ENCODE measurements at regions not wholly inside any gene's neighbourhood (a gene's known extent, or its start where the extent isn't known, plus 50 kb on each side); places are given as distances from the start of the nearest gene placed in this dataset.
A peak's percentile ranks its signal among the peaks of the same experiment; 100 is the strongest.

- H3K4me3 ChIP-seq (ENCODE audit: low read length): no peak overlapping the region
- WGBS: no CpG with 5 or more reads among the region's 1 CpG
- H3K9me3 ChIP-seq (ENCODE audit: insufficient read depth, low read depth, low read length): no peaks in the 10 kb centered on the region
- H3K9ac ChIP-seq (ENCODE audit: low read depth, low read length): no peak overlapping the region
- H3K36me3 ChIP-seq (ENCODE audit: insufficient read depth, low read length): no peaks in the 10 kb centered on the region
- H3K4me1 ChIP-seq (ENCODE audit: insufficient read depth, low read length): peaks cover 34% of the 10 kb centered on the region
- no peaks in the 10 kb centered on the region for H3K27me3 ChIP-seq (ENCODE audit: insufficient read depth, low read length)
- no peak overlapping the region for H3K27ac ChIP-seq (ENCODE audit: low read depth, low read length)
Observed at GRCh38 chr6:56863366-56863765, 91.5 kb upstream of the BEND6 start.

GRCh38 chr6:56862415-56863175 lies 92.3 kb upstream of the BEND6 start:
- Histone ChIP-seq H3K36me3 (ENCODE audit: insufficient read depth, low read length) (no peaks in the 10 kb centered on the region), H3K27me3 (ENCODE audit: insufficient read depth, low read length) (no peaks in the 10 kb centered on the region), H3K4me3 (ENCODE audit: low read length) (no peak overlapping the region), H3K27ac (ENCODE audit: low read depth, low read length) (no peak overlapping the region), H3K9me3 (ENCODE audit: insufficient read depth, low read depth, low read length) (no peaks in the 10 kb centered on the region), H3K9ac (ENCODE audit: low read depth, low read length) (no peak overlapping the region), H3K4me1 (ENCODE audit: insufficient read depth, low read length) (peaks cover 28% of the 10 kb centered on the region)
- WGBS: 82% methylated on average over 3 of the region's 3 CpGs

DNA sequence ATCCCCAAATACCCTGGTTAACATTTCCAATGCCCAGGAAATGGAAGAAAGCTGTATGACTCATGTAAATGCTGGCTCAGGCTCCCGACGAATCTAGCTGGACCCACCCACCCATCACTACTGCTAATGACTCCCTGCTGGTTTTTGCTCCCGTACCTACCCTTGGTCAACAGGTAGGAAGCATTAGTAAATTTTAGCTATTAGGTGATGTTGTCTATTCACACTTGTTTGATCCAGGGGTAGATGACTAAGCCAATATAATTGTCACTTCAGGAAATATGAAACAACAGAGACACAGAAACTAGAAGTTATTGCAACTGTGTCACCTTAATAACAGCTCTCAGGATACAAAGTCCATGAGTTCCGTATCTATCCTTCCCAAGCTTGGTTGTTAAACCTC lies 94.4 kb upstream of the BEND6 start:
- peaks cover 15% of the 10 kb centered on the region for H3K4me1 ChIP-seq (ENCODE audit: insufficient read depth, low read length)
- no peaks in the 10 kb centered on the region for H3K36me3 ChIP-seq (ENCODE audit: insufficient read depth, low read length)
- H3K27ac ChIP-seq (ENCODE audit: low read depth, low read length): no peak overlapping the region
- H3K4me3 ChIP-seq (ENCODE audit: low read length): no peak overlapping the region
- no peaks in the 10 kb centered on the region for H3K9me3 ChIP-seq (ENCODE audit: insufficient read depth, low read depth, low read length)
- 42% methylated on average over 4 of the region's 4 CpGs for WGBS
- H3K9ac ChIP-seq (ENCODE audit: low read depth, low read length): no peak overlapping the region
- H3K27me3 ChIP-seq (ENCODE audit: insufficient read depth, low read length): no peaks in the 10 kb centered on the region

DNA sequence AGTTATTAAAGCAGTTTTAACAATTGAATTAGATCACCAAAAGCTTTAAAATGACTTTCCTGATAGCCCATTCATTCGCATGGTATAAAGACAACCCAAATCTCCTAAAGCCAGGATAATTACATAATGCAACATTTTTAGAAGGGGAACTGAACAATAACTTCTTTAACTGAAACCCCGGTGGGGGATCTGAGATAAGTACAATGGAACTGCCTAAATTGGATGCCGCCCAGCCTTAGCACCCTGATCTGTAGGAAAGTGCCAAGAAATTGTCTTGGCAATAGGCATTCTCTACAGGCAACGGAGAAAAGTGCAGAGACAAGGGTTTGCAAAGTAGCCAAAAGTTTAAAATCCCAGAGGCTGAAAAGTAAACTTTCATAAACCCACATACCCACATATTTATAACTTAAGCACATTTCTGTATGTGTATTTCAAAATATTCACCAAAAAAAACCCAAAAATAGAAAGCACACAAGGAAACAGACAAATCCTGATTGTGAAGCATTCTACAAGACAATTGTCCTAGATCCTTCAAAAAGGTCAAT lies 98.8 kb upstream of the BEND6 start:
- Histone ChIP-seq H3K36me3 (ENCODE audit: insufficient read depth, low read length) (no peaks in the 10 kb centered on the region), H3K27me3 (ENCODE audit: insufficient read depth, low read length) (no peaks in the 10 kb centered on the region), H3K27ac (ENCODE audit: low read depth, low read length) (no peak overlapping the region), H3K4me1 (ENCODE audit: insufficient read depth, low read length) (peaks cover 37% of the 10 kb centered on the region), H3K9ac (ENCODE audit: low read depth, low read length) (no peak overlapping the region), H3K9me3 (ENCODE audit: insufficient read depth, low read depth, low read length) (no peaks in the 10 kb centered on the region), H3K4me3 (ENCODE audit: low read length) (no peak overlapping the region)
- WGBS: 90% methylated on average over 4 of the region's 4 CpGs

GRCh38 chr6:56854086-56854485 lies 100.8 kb upstream of the BEND6 start:
- no peak overlapping the region for H3K4me3 ChIP-seq (ENCODE audit: low read length)
- no peaks in the 10 kb centered on the region for H3K36me3 ChIP-seq (ENCODE audit: insufficient read depth, low read length)
- H3K9ac ChIP-seq (ENCODE audit: low read depth, low read length): no peak overlapping the region
- H3K27ac ChIP-seq (ENCODE audit: low read depth, low read length): no peak overlapping the region
- no CpG with 5 or more reads among the region's 2 CpGs for WGBS
- H3K9me3 ChIP-seq (ENCODE audit: insufficient read depth, low read depth, low read length): no peaks in the 10 kb centered on the region
- H3K27me3 ChIP-seq (ENCODE audit: insufficient read depth, low read length): no peaks in the 10 kb centered on the region
- peaks cover 44% of the 10 kb centered on the region for H3K4me1 ChIP-seq (ENCODE audit: insufficient read depth, low read length)

DNA sequence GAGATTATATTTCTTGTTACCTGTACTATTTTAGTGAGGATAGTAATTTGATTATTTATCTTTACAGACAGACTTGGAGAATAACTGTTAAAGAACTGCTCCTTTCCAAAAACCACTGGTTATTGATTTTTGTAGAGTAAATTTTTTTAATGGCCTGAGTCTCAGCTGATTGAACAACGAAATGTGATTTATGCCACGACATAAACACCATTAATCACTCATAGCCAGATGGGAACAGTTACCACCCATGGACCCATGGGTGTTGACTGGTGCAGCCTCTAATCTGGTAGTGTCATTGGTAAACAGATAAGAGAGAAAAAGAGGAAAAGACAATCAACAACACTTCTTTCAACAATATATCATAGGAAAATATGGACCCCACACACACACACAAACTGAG lies 101.4 kb upstream of the BEND6 start:
- no peak overlapping the region for H3K9ac ChIP-seq (ENCODE audit: low read depth, low read length)
- H3K4me1 ChIP-seq (ENCODE audit: insufficient read depth, low read length): peaks cover 44% of the 10 kb centered on the region
- no peaks in the 10 kb centered on the region for H3K9me3 ChIP-seq (ENCODE audit: insufficient read depth, low read depth, low read length)
- no peaks in the 10 kb centered on the region for H3K36me3 ChIP-seq (ENCODE audit: insufficient read depth, low read length)
- H3K4me3 ChIP-seq (ENCODE audit: low read length): no peak overlapping the region
- no peak overlapping the region for H3K27ac ChIP-seq (ENCODE audit: low read depth, low read length)
- WGBS: 85% methylated on average over 2 of the region's 2 CpGs
- no peaks in the 10 kb centered on the region for H3K27me3 ChIP-seq (ENCODE audit: insufficient read depth, low read length)

DNA sequence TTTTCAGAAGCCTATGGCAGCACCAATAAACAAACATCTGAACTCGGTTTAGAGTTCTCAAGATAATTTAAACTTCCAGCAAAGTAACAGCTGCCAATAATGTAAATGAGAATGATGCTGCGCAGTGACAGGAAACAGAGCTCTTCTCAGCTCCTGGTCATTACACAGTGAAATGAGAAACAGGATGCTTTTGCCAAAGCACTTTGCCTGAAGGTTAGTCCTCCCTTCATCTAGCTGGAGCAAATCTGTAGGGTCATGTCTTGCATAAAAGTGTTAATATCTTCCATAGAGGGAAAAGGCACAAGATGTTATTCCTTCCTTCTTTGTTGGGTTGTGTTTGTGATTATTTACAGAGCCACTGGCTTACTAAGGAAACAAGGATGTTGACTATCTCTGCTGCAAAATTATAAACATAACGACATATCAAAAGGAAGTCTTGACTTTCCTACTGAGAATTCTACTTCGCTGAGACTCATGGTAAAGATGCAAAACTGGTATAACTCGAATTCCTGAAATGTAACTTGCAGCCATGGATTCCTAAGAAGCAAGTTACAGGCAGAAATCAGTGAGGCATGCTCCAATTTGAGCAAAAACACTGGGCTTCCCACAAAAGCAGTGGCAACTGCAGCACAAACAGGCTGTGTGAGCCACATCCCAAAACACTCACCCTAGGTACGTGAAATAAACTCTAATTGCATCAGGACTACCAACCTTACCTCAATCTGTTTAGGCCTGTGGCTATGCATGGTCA lies 102.5 kb upstream of the BEND6 start:
- Histone ChIP-seq H3K36me3 (ENCODE audit: insufficient read depth, low read length) (no peaks in the 10 kb centered on the region), H3K4me1 (ENCODE audit: insufficient read depth, low read length) (peaks cover 50% of the 10 kb centered on the region), H3K27me3 (ENCODE audit: insufficient read depth, low read length) (no peaks in the 10 kb centered on the region), H3K27ac (ENCODE audit: low read depth, low read length) (peak overlapping the region; percentile 37), H3K9ac (ENCODE audit: low read depth, low read length) (peak overlapping the region; percentile 65; the same call in 1 of the 2 replicates), H3K9me3 (ENCODE audit: insufficient read depth, low read depth, low read length) (no peaks in the 10 kb centered on the region), H3K4me3 (ENCODE audit: low read length) (peak overlapping the region; percentile 72)
- 43% methylated on average over 6 of the region's 6 CpGs for WGBS

GRCh38 chr6:56851541-56852259 lies 103.2 kb upstream of the BEND6 start:
- peak overlapping the region; percentile 72 for H3K4me3 ChIP-seq (ENCODE audit: low read length)
- H3K27ac ChIP-seq (ENCODE audit: low read depth, low read length): peak overlapping the region; percentile 46
- H3K9me3 ChIP-seq (ENCODE audit: insufficient read depth, low read depth, low read length): no peaks in the 10 kb centered on the region
- H3K9ac ChIP-seq (ENCODE audit: low read depth, low read length): peak overlapping the region; percentile 65
- peaks cover 53% of the 10 kb centered on the region for H3K4me1 ChIP-seq (ENCODE audit: insufficient read depth, low read length)
- WGBS: 1% methylated on average over 17 of the region's 17 CpGs
- H3K27me3 ChIP-seq (ENCODE audit: insufficient read depth, low read length): no peaks in the 10 kb centered on the region
- H3K36me3 ChIP-seq (ENCODE audit: insufficient read depth, low read length): no peaks in the 10 kb centered on the region

- Histone ChIP-seq H3K27ac (ENCODE audit: low read depth, low read length) (peak overlapping the region; percentile 46), H3K9ac (ENCODE audit: low read depth, low read length) (peak overlapping the region; percentile 65), H3K27me3 (ENCODE audit: insufficient read depth, low read length) (no peaks in the 10 kb centered on the region), H3K36me3 (ENCODE audit: insufficient read depth, low read length) (no peaks in the 10 kb centered on the region), H3K4me1 (ENCODE audit: insufficient read depth, low read length) (peaks cover 56% of the 10 kb centered on the region), H3K9me3 (ENCODE audit: insufficient read depth, low read depth, low read length) (no peaks in the 10 kb centered on the region), H3K4me3 (ENCODE audit: low read length) (peak overlapping the region; percentile 72)
- under 1% methylated on average over 9 of the region's 9 CpGs for WGBS
Observed at GRCh38 chr6:56851074-56851473, 103.8 kb upstream of the BEND6 start.

GRCh38 chr6:56850626-56851025 lies 104.3 kb upstream of the BEND6 start:
- Histone ChIP-seq H3K9ac (ENCODE audit: low read depth, low read length) (peak overlapping the region; percentile 65; the same call in 1 of the 2 replicates), H3K4me1 (ENCODE audit: insufficient read depth, low read length) (peaks cover 61% of the 10 kb centered on the region), H3K9me3 (ENCODE audit: insufficient read depth, low read depth, low read length) (no peaks in the 10 kb centered on the region), H3K27ac (ENCODE audit: low read depth, low read length) (peak overlapping the region; percentile 21; the same call in 1 of the 2 replicates), H3K27me3 (ENCODE audit: insufficient read depth, low read length) (no peaks in the 10 kb centered on the region), H3K4me3 (ENCODE audit: low read length) (peak overlapping the region; percentile 72), H3K36me3 (ENCODE audit: insufficient read depth, low read length) (no peaks in the 10 kb centered on the region)
- 30% methylated on average over 4 of the region's 4 CpGs for WGBS

- H3K4me3 ChIP-seq (ENCODE audit: low read length): peak overlapping the region; percentile 72
- H3K4me1 ChIP-seq (ENCODE audit: insufficient read depth, low read length): peaks cover 67% of the 10 kb centered on the region
- WGBS: 11% methylated on average over 4 of the region's 4 CpGs
- no peak overlapping the region for H3K9ac ChIP-seq (ENCODE audit: low read depth, low read length)
- H3K36me3 ChIP-seq (ENCODE audit: insufficient read depth, low read length): no peaks in the 10 kb centered on the region
- H3K27ac ChIP-seq (ENCODE audit: low read depth, low read length): peak overlapping the region; percentile 29; the same call in 1 of the 2 replicates
- H3K9me3 ChIP-seq (ENCODE audit: insufficient read depth, low read depth, low read length): no peaks in the 10 kb centered on the region
- no peaks in the 10 kb centered on the region for H3K27me3 ChIP-seq (ENCODE audit: insufficient read depth, low read length)
Observed at GRCh38 chr6:56849896-56850295, 105.0 kb upstream of the BEND6 start.
